ENCODE measurements at regions not wholly inside any gene's neighbourhood (a gene's known extent, or its start where the extent isn't known, plus 50 kb on each side); places are given as distances from the start of the nearest gene placed in this dataset.
"Not testable (repeated sequence)": the region's sequence is repeated elsewhere in the genome, so short reads cannot be mapped to it uniquely, and the experiment has no call there.

DNA sequence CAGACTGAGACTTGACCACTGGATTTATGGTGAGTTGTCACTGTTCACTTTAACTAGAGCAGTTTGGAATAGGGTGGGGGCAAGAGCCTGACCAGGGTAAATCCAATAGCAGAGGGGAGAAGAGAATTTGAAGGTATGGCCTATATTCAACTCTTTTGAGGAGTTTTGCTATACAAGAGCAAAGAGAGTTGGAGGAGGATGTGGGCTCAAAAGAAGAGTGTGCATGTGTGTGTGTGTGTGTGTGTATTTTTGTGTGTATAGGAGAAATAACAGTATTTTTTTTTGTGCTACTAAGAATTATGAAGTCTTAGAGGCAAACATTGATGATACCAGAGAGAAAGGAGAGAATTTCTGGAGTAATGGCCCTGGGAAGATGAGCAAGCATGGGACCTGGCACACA, 164.8 kb upstream of the JUN start:
- Histone ChIP-seq H3K27me3 (ENCODE audit: control insufficient read depth, insufficient read depth, low read length, poor library complexity, severe bottlenecking) (no peaks in the 10 kb centered on the region), H3K4me3 (ENCODE audit: insufficient read depth, low read depth, low read length) (no peak overlapping the region), H3K9me3 (ENCODE audit: control insufficient read depth, low read length) (no peaks in the 10 kb centered on the region), H3K36me3 (ENCODE audit: control insufficient read depth, insufficient read depth, low read length) (no peaks in the 10 kb centered on the region), H3K27ac (ENCODE audit: insufficient read depth, low read depth, low read length, poor library complexity, severe bottlenecking) (no peak overlapping the region), H3K4me1 (ENCODE audit: control insufficient read depth, insufficient read depth, low read length) (no peaks in the 10 kb centered on the region)

DNA sequence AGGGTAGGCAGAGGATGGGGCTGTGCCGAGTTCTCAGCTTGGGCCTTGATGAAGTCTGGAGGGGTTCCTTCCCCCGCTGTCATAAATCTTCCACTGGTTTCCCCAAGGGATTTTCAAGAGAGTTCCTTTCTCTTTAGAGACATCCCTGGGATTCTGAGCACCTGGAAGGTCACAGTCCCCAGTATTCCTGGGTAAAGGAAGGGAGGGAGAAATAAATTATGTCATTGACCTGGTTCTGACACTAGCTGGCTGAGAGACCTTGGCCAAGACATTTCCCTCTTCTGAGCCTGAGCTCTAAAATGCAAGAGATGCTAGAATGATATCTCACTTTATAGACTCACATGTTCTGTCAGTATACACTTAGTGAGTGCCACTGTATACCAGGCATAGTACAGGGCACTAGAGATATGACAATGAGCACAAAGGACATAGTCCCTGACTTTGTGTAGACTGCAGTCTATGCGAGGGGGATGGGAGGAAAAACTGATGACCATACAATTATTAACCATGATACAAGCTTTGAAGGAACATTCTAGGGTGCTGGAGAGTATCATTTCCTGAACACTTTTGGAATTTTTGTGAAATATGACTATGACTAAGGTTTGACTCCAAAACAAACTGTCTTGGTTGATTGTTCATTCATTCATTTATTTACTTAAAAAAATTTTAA, 165.8 kb upstream of the JUN start:
- H3K27ac ChIP-seq (ENCODE audit: insufficient read depth, low read depth, low read length, poor library complexity, severe bottlenecking): no peak overlapping the region
- H3K4me1 ChIP-seq (ENCODE audit: control insufficient read depth, insufficient read depth, low read length): no peaks in the 10 kb centered on the region
- H3K36me3 ChIP-seq (ENCODE audit: control insufficient read depth, insufficient read depth, low read length): no peaks in the 10 kb centered on the region
- no peaks in the 10 kb centered on the region for H3K9me3 ChIP-seq (ENCODE audit: control insufficient read depth, low read length)
- 94% methylated on average over 2 to 3 of the region's 3 CpGs for WGBS, 2 experiments
- no peak overlapping the region for H3K4me3 ChIP-seq (ENCODE audit: insufficient read depth, low read depth, low read length)
- H3K27me3 ChIP-seq (ENCODE audit: control insufficient read depth, insufficient read depth, low read length, poor library complexity, severe bottlenecking): no peaks in the 10 kb centered on the region

DNA sequence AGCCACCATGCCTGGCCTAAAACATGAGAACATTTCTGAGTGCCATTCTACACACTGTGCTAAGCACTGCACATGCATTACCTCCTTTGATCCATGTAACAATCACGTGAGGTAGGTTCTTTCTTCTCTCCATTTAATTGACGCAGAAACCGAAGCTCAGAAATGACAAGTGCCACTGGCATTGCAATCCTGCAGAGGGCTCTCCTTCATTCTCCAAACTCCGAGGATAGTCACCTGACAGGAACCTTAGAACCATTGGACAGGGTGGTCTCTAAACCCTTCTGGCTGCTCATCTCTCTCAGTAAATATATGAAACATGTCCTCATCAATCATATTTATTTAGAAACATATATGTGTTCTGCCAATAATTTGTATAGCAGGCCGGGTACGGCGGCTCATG, 167.1 kb upstream of the JUN start:
- Histone ChIP-seq H3K4me3 (ENCODE audit: insufficient read depth, low read depth, low read length) (no peak overlapping the region), H3K9me3 (ENCODE audit: control insufficient read depth, low read length) (no peaks in the 10 kb centered on the region), H3K4me1 (ENCODE audit: control insufficient read depth, insufficient read depth, low read length) (no peaks in the 10 kb centered on the region), H3K27me3 (ENCODE audit: control insufficient read depth, insufficient read depth, low read length, poor library complexity, severe bottlenecking) (no peaks in the 10 kb centered on the region), H3K36me3 (ENCODE audit: control insufficient read depth, insufficient read depth, low read length) (no peaks in the 10 kb centered on the region), H3K27ac (ENCODE audit: insufficient read depth, low read depth, low read length, poor library complexity, severe bottlenecking) (no peak overlapping the region)
- WGBS, 2 experiments: 93 to 97% methylated on average over 7 of the region's 7 CpGs

- not testable (repeated sequence) for H3K36me3 ChIP-seq (ENCODE audit: control insufficient read depth, insufficient read depth, low read length); H3K27me3 ChIP-seq (ENCODE audit: control insufficient read depth, insufficient read depth, low read length, poor library complexity, severe bottlenecking); H3K27ac ChIP-seq (ENCODE audit: insufficient read depth, low read depth, low read length, poor library complexity, severe bottlenecking); H3K4me3 ChIP-seq (ENCODE audit: insufficient read depth, low read depth, low read length); H3K9me3 ChIP-seq (ENCODE audit: control insufficient read depth, low read length); H3K4me1 ChIP-seq (ENCODE audit: control insufficient read depth, insufficient read depth, low read length)
- 88 to 95% methylated on average over 1 of the region's 1 CpG for WGBS, 2 experiments
These were observed 170.1 kb upstream of the JUN start for GRCh38 chr1:58953951-58954350.

- H3K36me3 ChIP-seq (ENCODE audit: control insufficient read depth, insufficient read depth, low read length); H3K9me3 ChIP-seq (ENCODE audit: control insufficient read depth, low read length); H3K4me3 ChIP-seq (ENCODE audit: insufficient read depth, low read depth, low read length); H3K27ac ChIP-seq (ENCODE audit: insufficient read depth, low read depth, low read length, poor library complexity, severe bottlenecking); H3K27me3 ChIP-seq (ENCODE audit: control insufficient read depth, insufficient read depth, low read length, poor library complexity, severe bottlenecking); H3K4me1 ChIP-seq (ENCODE audit: control insufficient read depth, insufficient read depth, low read length): not testable (repeated sequence)
- WGBS, 2 experiments: no CpG with 5 or more reads among the region's 2 CpGs
These were observed 179.4 kb upstream of the JUN start for GRCh38 chr1:58963287-58963686.

- no peak overlapping the region for H3K4me3 ChIP-seq (ENCODE audit: insufficient read depth, low read depth, low read length)
- H3K36me3 ChIP-seq (ENCODE audit: control insufficient read depth, insufficient read depth, low read length): no peaks in the 10 kb centered on the region
- no peak overlapping the region for H3K27ac ChIP-seq (ENCODE audit: insufficient read depth, low read depth, low read length, poor library complexity, severe bottlenecking)
- H3K4me1 ChIP-seq (ENCODE audit: control insufficient read depth, insufficient read depth, low read length): no peaks in the 10 kb centered on the region
- WGBS, 2 experiments: 95 to 98% methylated on average over 1 to 2 of the region's 2 CpGs
- no peaks in the 10 kb centered on the region for H3K9me3 ChIP-seq (ENCODE audit: control insufficient read depth, low read length)
- no peaks in the 10 kb centered on the region for H3K27me3 ChIP-seq (ENCODE audit: control insufficient read depth, insufficient read depth, low read length, poor library complexity, severe bottlenecking)
These were observed 180.6 kb upstream of the JUN start for GRCh38 chr1:58964428-58964827.

- Histone ChIP-seq H3K4me1 (ENCODE audit: control insufficient read depth, insufficient read depth, low read length) (no peaks in the 10 kb centered on the region), H3K4me3 (ENCODE audit: insufficient read depth, low read depth, low read length) (no peak overlapping the region), H3K9me3 (ENCODE audit: control insufficient read depth, low read length) (no peaks in the 10 kb centered on the region), H3K36me3 (ENCODE audit: control insufficient read depth, insufficient read depth, low read length) (no peaks in the 10 kb centered on the region), H3K27me3 (ENCODE audit: control insufficient read depth, insufficient read depth, low read length, poor library complexity, severe bottlenecking) (no peaks in the 10 kb centered on the region), H3K27ac (ENCODE audit: insufficient read depth, low read depth, low read length, poor library complexity, severe bottlenecking) (no peak overlapping the region)
- 84 to 95% methylated on average over 1 of the region's 1 CpG for WGBS, 2 experiments
These were observed 181.0 kb upstream of the JUN start for GRCh38 chr1:58964880-58965279.

DNA sequence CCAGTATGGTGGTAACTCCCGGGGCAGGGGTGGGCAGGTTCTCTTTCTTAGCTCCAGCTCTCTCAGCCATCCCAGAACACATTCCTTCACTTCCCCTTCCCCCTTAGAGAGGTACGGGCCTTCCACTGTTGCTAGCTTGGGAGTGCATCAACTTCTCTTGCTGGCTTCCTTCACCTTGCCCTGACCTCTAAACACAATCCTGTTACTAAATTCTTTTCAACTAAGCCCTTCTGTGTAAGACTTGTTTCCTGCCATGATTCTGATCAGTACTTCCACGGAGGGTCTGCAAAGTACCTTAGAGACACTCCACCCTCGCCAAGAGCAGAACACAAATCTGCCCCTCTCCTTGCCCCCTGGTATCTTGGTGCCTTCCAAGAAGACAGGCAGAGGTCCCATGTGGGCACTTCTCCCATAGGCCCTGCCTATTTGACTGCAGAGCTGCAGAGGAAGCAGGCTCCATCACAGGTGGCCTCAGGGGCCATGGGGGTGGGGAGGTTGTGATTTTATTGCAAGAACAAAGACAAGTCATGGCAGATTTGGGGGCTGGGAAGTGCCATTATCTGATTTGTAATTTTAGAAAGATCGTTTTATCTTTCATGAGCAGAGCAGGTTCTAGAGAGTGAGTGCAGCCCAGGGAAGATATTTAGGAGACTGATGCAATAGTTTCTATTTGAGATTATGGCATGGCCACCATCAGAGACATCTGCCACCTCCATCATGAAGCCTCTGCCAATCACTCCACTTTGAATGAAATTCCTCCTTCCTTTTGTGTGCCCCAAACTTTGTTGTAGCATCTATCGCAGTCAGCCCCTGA, 182.5 kb upstream of the JUN start:
- H3K4me1 ChIP-seq (ENCODE audit: control insufficient read depth, insufficient read depth, low read length): no peaks in the 10 kb centered on the region
- H3K9me3 ChIP-seq (ENCODE audit: control insufficient read depth, low read length): no peaks in the 10 kb centered on the region
- no peaks in the 10 kb centered on the region for H3K27me3 ChIP-seq (ENCODE audit: control insufficient read depth, insufficient read depth, low read length, poor library complexity, severe bottlenecking)
- no peaks in the 10 kb centered on the region for H3K36me3 ChIP-seq (ENCODE audit: control insufficient read depth, insufficient read depth, low read length)
- H3K27ac ChIP-seq (ENCODE audit: insufficient read depth, low read depth, low read length, poor library complexity, severe bottlenecking): no peak overlapping the region
- 89 to 92% methylated on average over 6 of the region's 6 CpGs for WGBS, 2 experiments
- no peak overlapping the region for H3K4me3 ChIP-seq (ENCODE audit: insufficient read depth, low read depth, low read length)

GRCh38 chr1:58966917-58967740, 183.3 kb upstream of the JUN start:
- WGBS, 2 experiments: 91 to 97% methylated on average over 4 of the region's 5 CpGs

GRCh38 chr1:58968360-58968952, 184.6 kb upstream of the JUN start:
- no peaks in the 10 kb centered on the region for H3K9me3 ChIP-seq (ENCODE audit: control insufficient read depth, low read length)
- WGBS, 2 experiments: 79 to 81% methylated on average over 4 of the region's 4 CpGs
- no peaks in the 10 kb centered on the region for H3K27me3 ChIP-seq (ENCODE audit: control insufficient read depth, insufficient read depth, low read length, poor library complexity, severe bottlenecking)
- H3K4me1 ChIP-seq (ENCODE audit: control insufficient read depth, insufficient read depth, low read length): no peaks in the 10 kb centered on the region
- H3K4me3 ChIP-seq (ENCODE audit: insufficient read depth, low read depth, low read length): no peak overlapping the region
- no peaks in the 10 kb centered on the region for H3K36me3 ChIP-seq (ENCODE audit: control insufficient read depth, insufficient read depth, low read length)
- no peak overlapping the region for H3K27ac ChIP-seq (ENCODE audit: insufficient read depth, low read depth, low read length, poor library complexity, severe bottlenecking)

More at GRCh38 chr1:58966917-58967740, 183.3 kb upstream of the JUN start:
- Histone ChIP-seq H3K4me1 (ENCODE audit: control insufficient read depth, insufficient read depth, low read length) (no peaks in the 10 kb centered on the region), H3K4me3 (ENCODE audit: insufficient read depth, low read depth, low read length) (no peak overlapping the region), H3K27me3 (ENCODE audit: control insufficient read depth, insufficient read depth, low read length, poor library complexity, severe bottlenecking) (no peaks in the 10 kb centered on the region), H3K36me3 (ENCODE audit: control insufficient read depth, insufficient read depth, low read length) (no peaks in the 10 kb centered on the region), H3K9me3 (ENCODE audit: control insufficient read depth, low read length) (no peaks in the 10 kb centered on the region), H3K27ac (ENCODE audit: insufficient read depth, low read depth, low read length, poor library complexity, severe bottlenecking) (no peak overlapping the region)

All from ectodermal cell (in vitro differentiated cells).